WTC11 (cell line): ENCODE measurements at regions not wholly inside any gene's neighbourhood (a gene's known extent, or its start where the extent isn't known, plus 50 kb on each side); places are given as distances from the start of the nearest gene placed in this dataset.

Experiments used
- ATAC-seq: fragments of 200-7000 bp; cut with Tn5 transposase; 2 replicates; pipeline ENCODE4 v1.10.0; 2021; ENCODE audit warnings: mild to moderate bottlenecking, moderate library complexity
- CTCF ChIA-PET: fragments of 300-600 bp; sonication (Branson Sonifier 250); formaldehyde crosslinking; loops from one replicate; lab custom pipeline; 2021; ENCODE audit warnings: antibody characterized with exemption; lab: Charles Lee
- POLR2A ChIA-PET: fragments of 350-600 bp; sonication (Branson Sonifier 250); formaldehyde crosslinking; loops from one replicate; lab custom pipeline; 2021; ENCODE audit warnings: antibody characterized with exemption; lab: Charles Lee
- DNase-seq: peaks from one replicate; pipeline ENCODE4 v3.0.0; 2021; ENCODE audit warnings: low spot score
- H3K27ac Mint-ChIP-seq: 2 replicates; pipeline ENCODE4 v1.8.0; 2021; ENCODE audit warnings: mixed read lengths
- H3K27me3 Mint-ChIP-seq: 2 replicates; pipeline ENCODE4 v1.8.0; 2021; ENCODE audit warnings: low read depth, mild to moderate bottlenecking, moderate library complexity, mixed read lengths
- H3K36me3 Mint-ChIP-seq: 2 replicates; pipeline ENCODE4 v1.8.0; 2021; ENCODE audit warnings: mixed read lengths
- H3K4me1 Mint-ChIP-seq: 2 replicates; pipeline ENCODE4 v1.8.0; 2022; ENCODE audit warnings: mixed read lengths
- H3K4me3 Mint-ChIP-seq: 2 replicates; pipeline ENCODE4 v1.8.0; 2021; ENCODE audit warnings: mild to moderate bottlenecking, moderate library complexity, mixed read lengths
- H3K9me3 Mint-ChIP-seq: 2 replicates; pipeline ENCODE4 v1.8.0; 2021; ENCODE audit warnings: mixed read lengths
- AR ChIP-seq: fragments of 250-450 bp; sonication (Bioruptor Pico); IDR thresholded peaks from 2 replicates; pipeline ENCODE4 v1.9.0; 2021; ENCODE audit warnings: mild to moderate bottlenecking
- CDX4 ChIP-seq: fragments of 250-450 bp; sonication (Bioruptor Pico); IDR thresholded peaks from 2 replicates; pipeline ENCODE4 v1.9.0; 2021; ENCODE audit warnings: moderate library complexity, mild to moderate bottlenecking, inconsistent platforms, borderline replicate concordance
- EMX1 ChIP-seq: fragments of 250-450 bp; sonication (Bioruptor Pico); IDR thresholded peaks from 2 replicates; pipeline ENCODE4 v1.8.0; 2021; ENCODE audit warnings: mild to moderate bottlenecking
- FOXP4 ChIP-seq: sonication (generic); formaldehyde crosslinking; IDR thresholded peaks from 2 replicates; pipeline ENCODE4 v1.8.0; 2022; ENCODE audit warnings: mild to moderate bottlenecking, missing genetic modification reagents
- IRF1 ChIP-seq: sonication (generic); formaldehyde crosslinking; IDR thresholded peaks from 2 replicates; pipeline ENCODE4 v1.8.0; 2023; ENCODE audit warnings: missing genetic modification reagents
- IRF2 ChIP-seq: sonication (generic); formaldehyde crosslinking; IDR thresholded peaks from 2 replicates; pipeline ENCODE4 v1.8.0; 2022; ENCODE audit warnings: low read depth, missing genetic modification reagents, borderline replicate concordance
- NR3C1 ChIP-seq: sonication (generic); formaldehyde crosslinking; conservative IDR thresholded peaks from 2 replicates; pipeline ENCODE4 v1.8.1; 2023; ENCODE audit warnings: low read depth, mild to moderate bottlenecking, missing genetic modification reagents
- OVOL2 ChIP-seq: fragments of 250-450 bp; sonication (Bioruptor Pico); IDR thresholded peaks from 2 replicates; pipeline ENCODE4 v1.9.0; 2021; ENCODE audit warnings: mild to moderate bottlenecking, borderline replicate concordance
- PRDM15 ChIP-seq: sonication (generic); formaldehyde crosslinking; IDR thresholded peaks from 2 replicates; pipeline ENCODE4 v1.8.0; 2022; ENCODE audit warnings: missing genetic modification reagents
- RORB ChIP-seq: fragments of 250-450 bp; sonication (Bioruptor Pico); IDR thresholded peaks from 2 replicates; pipeline ENCODE4 v1.9.0; 2021; ENCODE audit warnings: mild to moderate bottlenecking
- SMAD3 ChIP-seq: sonication (generic); formaldehyde crosslinking; IDR thresholded peaks from 2 replicates; pipeline ENCODE4 v1.8.0; 2022; ENCODE audit warnings: missing genetic modification reagents, mild to moderate bottlenecking, borderline replicate concordance
- TCF7 ChIP-seq: sonication (generic); formaldehyde crosslinking; IDR thresholded peaks from 2 replicates; pipeline ENCODE4 v1.8.0; 2022; ENCODE audit warnings: mild to moderate bottlenecking, low read depth, missing genetic modification reagents, moderate library complexity
- TEAD1 ChIP-seq: sonication (generic); formaldehyde crosslinking; IDR thresholded peaks from 2 replicates; pipeline ENCODE4 v1.8.0; 2022; ENCODE audit warnings: mild to moderate bottlenecking, missing genetic modification reagents
- TP53 ChIP-seq: sonication (generic); formaldehyde crosslinking; IDR thresholded peaks from 2 replicates; pipeline ENCODE4 v1.8.1; 2023; ENCODE audit warnings: mild to moderate bottlenecking, missing genetic modification reagents
- ZNF396 ChIP-seq: fragments of 250-450 bp; sonication (Bioruptor Pico); IDR thresholded peaks from 2 replicates; pipeline ENCODE4 v1.8.0; 2021; ENCODE audit warnings: mild to moderate bottlenecking, moderate library complexity, borderline replicate concordance
- ZNF425 ChIP-seq: fragments of 250-450 bp; sonication (Bioruptor Pico); conservative IDR thresholded peaks from 2 replicates; pipeline ENCODE4 v1.9.0; 2021; ENCODE audit warnings: mild to moderate bottlenecking

GRCh38 chr14:25508845-25509244 is 458.9 kb upstream of the STXBP6 start:
- H3K9me3 Mint-ChIP-seq, result peaks cover 18% of the 10 kb centered on the region
- TF ChIP-seq EMX1 (no peak), TCF7 (no peak), FOXP4 (CRISPR knock-in tag) (no peak), IRF2 (CRISPR knock-in tag) (no peak), OVOL2 (CRISPR knock-in tag) (no peak), ZNF396 (CRISPR knock-in tag) (no peak), IRF1 (CRISPR knock-in tag) (no peak), PRDM15 (CRISPR knock-in tag) (no peak), SMAD3 (CRISPR knock-in tag) (no peak), CDX4 (CRISPR knock-in tag) (no peak), NR3C1 (no peak), RORB (CRISPR knock-in tag) (no peak), ZNF425 (CRISPR knock-in tag) (no peak), TP53 (CRISPR knock-in tag) (no peak), TEAD1 (CRISPR knock-in tag) (no peak), AR (no peak)
- H3K36me3 Mint-ChIP-seq, result peaks cover 7% of the 10 kb centered on the region
- H3K27me3 Mint-ChIP-seq, result no peaks in the 10 kb centered on the region; the same call in 1 of the 2 replicates
- DNase-seq (no peak), ATAC-seq (no peak)
- CTCF ChIA-PET, result no interaction called here
- no peak overlapping the region for H3K4me3 Mint-ChIP-seq
- no peak overlapping the region for H3K27ac Mint-ChIP-seq
- no peaks in the 10 kb centered on the region for H3K4me1 Mint-ChIP-seq
- POLR2A ChIA-PET, result no interaction called here
